ENCODE measurements at regions not wholly inside any gene's neighbourhood (a gene's known extent, or its start where the extent isn't known, plus 50 kb on each side); places are given as distances from the start of the nearest gene placed in this dataset.
A peak's percentile ranks its signal among the peaks of the same experiment; 100 is the strongest.
"Not testable (repeated sequence)": the region's sequence is repeated elsewhere in the genome, so short reads cannot be mapped to it uniquely, and the experiment has no call there.

DNA sequence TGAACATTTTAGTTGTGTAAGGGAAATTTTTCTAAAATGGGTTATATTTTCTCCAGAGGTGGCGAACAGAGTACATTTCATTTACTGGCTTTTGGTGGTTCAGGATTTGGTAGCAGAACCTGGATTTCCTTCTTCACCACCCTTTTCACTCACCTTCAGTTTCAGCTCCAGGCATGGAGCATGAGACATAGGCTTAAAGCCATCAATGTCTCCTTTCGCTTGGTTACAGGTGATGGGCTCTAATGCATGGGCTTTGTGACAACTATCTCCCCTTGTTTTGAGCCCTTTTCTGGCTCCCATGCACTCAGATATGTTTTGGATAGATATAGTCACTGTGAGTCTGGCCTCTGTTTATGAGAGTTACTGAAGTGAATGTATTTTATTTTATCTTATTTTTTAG lies 96.6 kb upstream of the ANKRD28 start:
- in situ Hi-C loops (cut with HindIII; ENCODE audit: low pct_unique_long_range_greater_than_20kb, low sequenced_read_pairs), result no loop called here
- DNase-seq (ENCODE audit: low read depth, low spot score), result no peak

DNA sequence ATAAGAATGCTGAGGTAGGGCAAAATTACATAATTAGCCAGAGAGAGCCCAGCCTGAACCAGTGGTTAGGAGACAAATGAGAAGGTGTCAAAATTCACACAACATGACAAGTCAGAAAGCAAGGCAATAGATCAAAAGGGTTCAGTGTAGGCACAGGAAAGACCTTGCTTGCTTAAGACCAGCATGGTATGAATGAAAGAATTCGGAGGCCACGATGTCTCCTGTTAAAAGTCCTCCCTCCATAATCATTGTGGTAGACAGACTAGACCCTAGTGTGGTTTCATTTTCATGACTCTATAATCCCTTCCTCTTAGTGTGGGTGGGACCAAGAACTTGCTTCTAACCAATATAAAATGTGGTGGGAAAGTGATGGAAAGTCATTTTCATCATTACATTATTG lies 98.7 kb upstream of the ANKRD28 start:
- no peak for DNase-seq (ENCODE audit: low read depth, low spot score)
- in situ Hi-C loops (cut with HindIII; ENCODE audit: low pct_unique_long_range_greater_than_20kb, low sequenced_read_pairs), result no loop called here

DNA sequence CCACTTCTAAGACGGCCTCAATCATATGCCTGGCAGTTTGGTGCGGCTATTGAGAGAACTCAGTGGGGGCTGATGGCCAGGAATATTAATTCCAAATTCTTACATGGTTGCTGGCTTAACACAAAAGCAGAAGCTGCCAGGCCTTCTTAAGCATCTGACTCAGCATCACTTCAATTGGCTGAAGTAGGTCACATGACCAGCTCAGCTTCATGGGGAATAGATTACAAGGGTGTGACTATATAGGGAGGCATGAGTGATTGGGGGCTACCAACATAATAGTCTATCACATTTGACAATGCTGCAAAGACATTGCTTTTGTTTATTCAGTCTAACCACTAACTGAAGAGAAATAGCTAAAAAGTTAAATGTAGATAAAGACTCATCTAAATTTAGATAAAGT lies 101.6 kb upstream of the ANKRD28 start:
- peak; percentile 4 for DNase-seq (ENCODE audit: low read depth, low spot score)

DNA sequence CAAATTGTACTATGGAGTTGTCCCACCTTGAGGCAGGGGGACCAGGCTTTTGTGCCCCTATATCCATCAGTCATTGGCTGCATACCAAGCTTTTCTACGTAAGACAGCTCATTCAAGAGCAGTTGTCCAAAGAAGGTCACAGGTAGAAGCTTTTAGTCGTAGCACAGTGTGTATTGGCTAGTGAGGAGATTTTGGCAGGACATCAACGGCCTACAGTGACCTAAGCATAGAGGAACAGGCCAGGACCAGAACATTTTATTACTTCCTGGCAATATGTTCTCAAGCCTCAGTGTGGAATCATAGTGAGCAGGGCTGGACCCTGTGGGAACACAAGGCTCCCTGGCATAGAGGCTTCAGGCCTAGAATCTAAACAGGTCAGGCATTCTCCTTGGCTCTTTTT lies 105.4 kb upstream of the ANKRD28 start:
- no peak for DNase-seq (ENCODE audit: low read depth, low spot score)
- in situ Hi-C loops (cut with HindIII; ENCODE audit: low pct_unique_long_range_greater_than_20kb, low sequenced_read_pairs), result no loop called here

More for the DNA sequence above, 101.6 kb upstream of the ANKRD28 start:
- in situ Hi-C loops (cut with HindIII; ENCODE audit: low pct_unique_long_range_greater_than_20kb, low sequenced_read_pairs), result no loop called here

DNA sequence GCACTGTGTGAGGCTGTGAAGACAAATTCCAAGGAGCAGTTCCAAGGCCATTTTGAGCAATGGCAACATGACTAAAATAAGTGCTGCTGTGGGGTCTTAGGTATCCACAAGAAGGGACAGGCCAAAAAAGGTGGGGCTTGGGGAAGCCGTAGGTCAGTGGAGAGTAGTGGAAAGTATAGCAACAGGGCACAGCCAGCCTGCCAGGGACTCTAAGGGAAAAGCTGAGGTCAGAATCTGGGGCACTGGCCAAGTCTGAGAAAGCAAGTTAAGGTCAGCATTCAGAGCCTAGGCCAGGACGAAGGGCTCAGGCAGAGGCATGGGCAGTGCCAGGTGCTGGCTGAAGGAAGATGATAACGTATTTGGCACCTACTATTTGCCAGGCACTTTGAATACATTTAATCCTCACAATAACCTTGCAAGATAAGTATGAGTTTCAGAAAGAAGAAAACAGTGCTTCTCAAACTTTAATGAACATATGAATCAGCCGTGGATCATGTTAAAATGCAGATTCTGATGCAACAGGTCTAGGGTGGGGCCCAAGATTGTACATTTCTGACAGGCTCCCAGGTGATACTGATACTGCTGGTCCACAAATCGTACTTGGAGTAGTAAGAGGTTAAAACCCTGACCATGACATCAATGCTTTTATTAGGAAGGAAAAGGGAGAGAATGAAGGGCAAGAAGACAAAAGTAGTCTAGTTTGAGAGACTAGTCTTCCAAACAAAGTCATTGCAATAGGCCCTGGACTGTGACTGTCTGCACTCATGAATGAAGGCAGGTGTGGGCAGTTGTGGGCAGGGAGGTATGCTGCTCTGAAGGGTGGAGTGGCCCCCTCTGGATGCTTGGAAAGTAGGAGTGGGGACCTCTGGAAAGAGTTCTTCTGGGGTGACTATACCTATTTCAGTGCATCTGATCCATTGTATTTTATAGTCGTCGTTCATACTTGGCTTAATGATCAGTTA lies 106.3 kb upstream of the ANKRD28 start:
- DNase-seq (ENCODE audit: low read depth, low spot score), result no peak
- in situ Hi-C loops (cut with HindIII; ENCODE audit: low pct_unique_long_range_greater_than_20kb, low sequenced_read_pairs), result no loop called here

DNA sequence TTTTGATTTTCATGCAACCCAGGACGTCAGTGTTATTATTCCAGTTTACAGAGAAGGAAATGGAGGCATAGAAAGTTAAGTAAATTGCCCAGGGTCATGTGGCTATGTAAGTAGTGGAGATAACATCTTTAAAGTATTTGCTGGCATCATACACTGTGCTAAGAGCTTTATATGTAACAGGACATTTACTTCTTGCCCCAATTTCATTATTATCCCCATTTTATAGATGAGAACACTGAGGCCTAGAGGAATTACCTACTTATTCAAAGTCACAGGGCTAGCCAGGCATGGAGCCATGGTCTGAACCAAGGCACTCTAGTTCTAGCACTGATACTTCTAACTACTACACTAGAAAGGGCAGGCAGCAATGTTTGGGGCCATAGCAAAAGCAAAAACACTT lies 107.3 kb upstream of the ANKRD28 start:
- DNase-seq (ENCODE audit: low read depth, low spot score), result no peak
- in situ Hi-C loops (cut with HindIII; ENCODE audit: low pct_unique_long_range_greater_than_20kb, low sequenced_read_pairs), result no loop called here

DNA sequence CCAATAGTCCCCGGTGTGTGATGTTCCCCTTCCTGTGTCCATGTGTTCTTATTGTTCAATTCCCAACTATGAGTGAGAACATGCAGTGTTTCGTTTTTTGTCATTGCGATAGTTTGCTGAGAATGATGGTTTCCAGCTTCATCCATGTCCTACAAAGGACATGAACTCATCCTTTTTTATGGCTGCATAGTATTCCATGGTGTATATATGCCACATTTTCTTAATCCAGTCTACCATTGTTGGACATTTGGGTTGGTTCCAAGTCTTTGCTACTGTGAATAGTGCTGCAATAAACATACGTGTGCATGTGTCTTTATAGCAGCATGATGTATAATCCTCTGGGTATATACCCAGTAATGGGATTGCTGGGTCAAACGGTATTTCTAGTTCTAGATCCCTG lies 109.6 kb upstream of the ANKRD28 start:
- in situ Hi-C loops (cut with HindIII; ENCODE audit: low pct_unique_long_range_greater_than_20kb, low sequenced_read_pairs), result not testable (repeated sequence)

DNA sequence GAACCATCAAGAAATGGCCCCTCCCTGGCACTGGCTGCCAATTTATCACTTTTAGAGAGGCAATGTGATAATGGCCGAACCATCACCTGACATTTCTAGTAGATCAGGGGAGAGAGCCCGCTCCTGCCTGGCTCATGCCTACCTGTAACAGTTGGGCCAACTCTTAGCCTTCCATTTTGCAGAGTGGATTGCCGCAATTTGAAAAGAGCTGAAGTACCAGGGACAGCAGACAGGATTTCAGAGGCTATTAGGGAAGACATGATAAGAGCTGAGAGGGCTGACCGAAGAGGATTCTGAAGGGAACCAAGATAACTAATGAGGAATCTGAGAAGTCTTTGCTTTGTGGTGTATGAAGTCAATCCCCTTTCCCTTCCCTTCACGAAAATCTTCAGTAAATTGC lies 121.2 kb upstream of the ANKRD28 start:
- in situ Hi-C loops (cut with HindIII; ENCODE audit: low pct_unique_long_range_greater_than_20kb, low sequenced_read_pairs), result no loop called here
- no peak for DNase-seq (ENCODE audit: low read depth, low spot score)

More for the DNA sequence above, 109.6 kb upstream of the ANKRD28 start:
- DNase-seq (ENCODE audit: low read depth, low spot score), result not testable (repeated sequence)

DNA sequence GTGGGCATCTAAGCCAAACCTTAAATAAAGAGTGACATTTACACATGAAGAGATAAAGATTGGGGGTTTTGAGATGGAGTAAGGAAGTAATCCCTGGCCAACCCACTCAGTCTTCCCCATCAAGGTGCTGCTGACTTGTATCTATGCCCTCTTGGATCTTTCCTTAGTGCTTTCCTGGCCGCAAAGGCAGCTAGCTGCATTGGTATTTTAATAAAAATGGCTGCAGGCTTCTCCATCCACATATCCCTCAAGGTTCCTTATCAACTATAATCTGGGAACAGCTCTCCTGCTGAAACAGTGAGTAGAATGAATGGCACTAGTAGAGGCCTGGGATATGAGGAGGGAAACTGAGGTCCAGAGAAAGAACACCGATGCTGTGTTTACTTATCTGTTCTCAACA lies 122.2 kb upstream of the ANKRD28 start:
- DNase-seq (ENCODE audit: low read depth, low spot score), result no peak
- in situ Hi-C loops (cut with HindIII; ENCODE audit: low pct_unique_long_range_greater_than_20kb, low sequenced_read_pairs), result no loop called here

DNA sequence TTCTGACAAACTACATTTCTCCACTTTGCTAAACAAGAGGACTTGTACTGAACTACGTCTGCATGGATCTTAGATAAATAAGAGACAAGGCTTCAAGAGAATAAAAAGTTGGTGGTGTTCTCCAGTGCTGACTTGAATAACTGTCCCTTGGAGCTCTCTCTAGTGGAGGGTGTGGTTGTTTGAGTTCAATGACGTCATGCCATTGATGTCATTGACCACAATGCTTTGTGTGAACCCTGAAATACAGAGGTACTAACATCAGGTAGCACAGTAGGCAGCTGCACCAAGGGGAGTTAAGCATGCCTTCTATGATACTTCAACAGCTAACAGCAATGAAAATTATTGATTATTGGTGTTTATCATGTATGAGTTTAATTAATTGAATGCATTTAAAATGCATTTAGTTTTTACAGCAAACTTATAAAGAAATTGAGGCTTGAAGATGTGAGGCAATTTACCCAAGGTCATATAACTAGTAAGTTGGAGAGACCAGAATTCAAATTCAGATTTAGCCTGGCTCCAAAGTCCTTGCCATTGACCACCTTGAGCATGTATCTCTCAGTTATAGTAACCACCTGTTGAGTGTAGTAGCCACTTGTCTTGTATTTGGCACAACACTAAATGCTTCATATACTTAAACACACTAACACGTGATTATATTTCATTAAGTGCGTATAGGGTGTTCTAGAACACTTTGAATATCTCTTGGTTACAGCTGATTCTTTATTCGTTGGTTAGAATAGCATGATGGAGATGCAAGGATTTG lies 126.0 kb upstream of the ANKRD28 start:
- in situ Hi-C loops (cut with HindIII; ENCODE audit: low pct_unique_long_range_greater_than_20kb, low sequenced_read_pairs), result no loop called here
- DNase-seq (ENCODE audit: low read depth, low spot score), result no peak

DNA sequence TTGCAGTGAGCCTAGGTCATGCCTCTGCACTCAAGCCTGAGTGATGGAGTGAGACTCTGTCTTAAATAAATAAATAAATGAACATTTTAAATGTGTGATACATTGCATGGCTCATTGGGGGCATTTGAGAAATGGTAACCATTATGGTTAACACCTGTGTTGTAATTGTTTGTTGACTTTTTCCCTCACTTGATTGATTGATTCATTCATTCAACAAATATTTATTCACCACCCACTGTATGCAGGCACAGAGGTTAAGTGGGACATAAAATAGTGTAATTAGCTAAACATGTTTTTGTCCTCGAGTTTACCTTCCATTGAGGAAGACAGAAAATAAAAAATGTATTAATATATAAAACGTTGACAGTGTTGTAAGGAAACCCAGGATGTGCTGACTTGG lies 127.1 kb upstream of the ANKRD28 start:
- in situ Hi-C loops (cut with HindIII; ENCODE audit: low pct_unique_long_range_greater_than_20kb, low sequenced_read_pairs), result no loop called here
- DNase-seq (ENCODE audit: low read depth, low spot score), result no peak

DNA sequence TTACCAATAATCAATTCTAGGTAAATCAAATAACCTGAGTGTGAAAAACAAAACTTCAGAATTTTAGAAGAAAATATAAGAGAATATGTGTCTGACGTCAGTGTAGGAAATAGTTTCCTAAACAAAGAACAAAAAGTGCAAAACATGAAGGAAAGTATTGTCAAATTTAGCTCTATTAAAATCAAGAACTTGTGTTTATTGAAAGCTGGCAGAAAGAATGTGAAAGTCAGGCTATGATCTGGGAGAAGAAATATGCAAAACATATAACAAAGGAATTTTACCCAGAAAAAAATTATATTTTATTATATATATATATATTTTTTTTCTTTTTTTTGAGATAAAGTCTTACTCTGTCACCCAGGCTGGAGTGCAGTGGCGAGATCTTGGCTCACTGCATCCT lies 129.1 kb upstream of the ANKRD28 start:
- no peak for DNase-seq (ENCODE audit: low read depth, low spot score)
- in situ Hi-C loops (cut with HindIII; ENCODE audit: low pct_unique_long_range_greater_than_20kb, low sequenced_read_pairs), result no loop called here

DNA sequence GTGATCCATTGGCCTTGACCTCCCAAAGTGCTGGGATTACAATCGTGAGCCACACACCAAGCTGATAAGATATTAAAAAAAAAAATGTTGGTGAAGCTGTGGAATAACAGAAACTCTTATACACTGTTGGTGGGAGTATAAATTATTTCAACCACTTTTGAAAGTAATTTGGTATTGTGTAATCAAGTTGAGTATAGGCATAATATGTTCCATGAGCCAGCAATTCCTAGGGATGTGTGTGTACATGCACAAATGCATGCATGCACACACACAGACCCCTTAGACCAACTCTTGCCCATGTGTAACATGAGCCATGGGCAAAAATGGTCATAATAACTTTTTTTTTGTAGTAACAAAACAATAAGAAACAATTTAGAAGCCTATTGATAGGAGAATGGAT lies 130.2 kb upstream of the ANKRD28 start:
- DNase-seq (ENCODE audit: low read depth, low spot score), result no peak

DNA sequence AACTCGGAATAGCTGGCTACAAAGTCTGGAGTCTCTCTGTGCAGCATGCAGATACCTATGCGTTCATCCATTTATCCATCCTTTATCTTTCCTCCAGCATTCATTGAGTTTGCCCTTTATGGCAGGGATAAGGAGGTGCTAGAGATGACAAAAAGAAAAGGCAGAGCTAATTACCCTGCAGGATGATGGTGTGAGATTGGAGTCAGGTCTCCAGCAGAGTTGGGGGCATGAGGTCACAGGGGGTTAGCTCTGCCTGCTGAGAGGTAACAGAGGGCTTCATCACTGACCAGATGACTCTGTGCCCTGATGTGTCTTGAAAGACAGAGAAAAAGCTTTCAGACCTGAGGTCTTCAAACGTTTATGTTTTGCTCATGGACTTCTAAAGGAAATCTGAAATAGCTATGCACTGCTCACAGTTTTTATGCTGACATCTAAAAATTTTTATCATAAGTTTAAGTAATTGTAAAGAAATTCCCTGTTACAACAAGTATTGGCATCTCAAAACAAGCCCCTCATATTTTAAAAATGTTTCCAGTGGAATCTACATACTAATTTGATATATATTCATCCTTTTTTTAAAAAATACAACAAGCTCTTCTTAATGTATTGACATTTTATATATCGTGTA lies 132.3 kb upstream of the ANKRD28 start:
- no peak for DNase-seq (ENCODE audit: low read depth, low spot score)
- in situ Hi-C loops (cut with HindIII; ENCODE audit: low pct_unique_long_range_greater_than_20kb, low sequenced_read_pairs), result no loop called here

More for the DNA sequence above, 130.2 kb upstream of the ANKRD28 start:
- in situ Hi-C loops (cut with HindIII; ENCODE audit: low pct_unique_long_range_greater_than_20kb, low sequenced_read_pairs), result no loop called here

DNA sequence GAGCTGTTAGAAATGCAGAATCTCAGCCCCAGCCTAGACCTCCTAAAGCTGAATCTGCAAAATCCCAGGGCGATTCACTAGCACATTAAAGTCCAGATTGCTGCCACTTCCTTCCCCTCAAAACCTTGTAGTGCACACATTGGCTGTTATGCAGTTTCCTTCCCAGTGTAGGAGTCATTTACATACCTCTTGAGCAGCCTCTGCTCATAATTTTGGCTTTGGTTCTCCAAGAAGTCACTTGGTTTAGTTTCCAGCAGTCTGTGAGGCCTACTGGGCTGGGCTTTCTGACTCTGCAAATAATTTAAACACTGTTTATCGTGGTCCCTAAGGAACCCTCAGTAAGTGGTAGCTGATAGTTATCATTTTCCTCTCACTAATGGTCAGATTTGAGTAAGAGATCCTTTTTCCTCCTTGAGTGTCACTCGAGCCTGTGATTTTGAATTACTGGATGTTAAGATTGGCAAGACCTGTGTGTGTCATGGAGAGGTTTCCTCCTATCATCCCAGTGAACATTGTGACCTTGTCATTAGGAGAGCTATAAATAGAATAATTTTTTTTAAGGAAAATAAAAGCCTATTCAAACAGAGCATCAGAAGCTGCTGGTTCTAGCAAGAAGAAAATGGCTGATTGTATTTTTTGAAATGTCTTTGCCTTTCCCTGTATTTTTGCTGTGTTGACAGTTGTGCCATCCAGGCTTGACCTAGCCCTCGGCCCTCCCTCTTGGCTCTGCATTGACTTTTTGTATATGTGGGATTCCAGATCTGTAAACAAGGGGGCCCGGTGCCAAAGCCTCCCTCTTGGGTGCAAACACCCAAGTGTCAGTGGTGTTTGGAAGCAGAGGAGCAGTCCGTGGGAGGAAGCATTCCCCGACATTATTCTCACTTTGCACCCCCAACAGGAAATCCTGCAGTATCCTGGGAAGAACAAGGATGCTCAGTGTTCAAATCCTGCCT lies 134.8 kb upstream of the ANKRD28 start:
- in situ Hi-C loops (cut with HindIII; ENCODE audit: low pct_unique_long_range_greater_than_20kb, low sequenced_read_pairs), result no loop called here
- DNase-seq (ENCODE audit: low read depth, low spot score), result peak; percentile 23

DNA sequence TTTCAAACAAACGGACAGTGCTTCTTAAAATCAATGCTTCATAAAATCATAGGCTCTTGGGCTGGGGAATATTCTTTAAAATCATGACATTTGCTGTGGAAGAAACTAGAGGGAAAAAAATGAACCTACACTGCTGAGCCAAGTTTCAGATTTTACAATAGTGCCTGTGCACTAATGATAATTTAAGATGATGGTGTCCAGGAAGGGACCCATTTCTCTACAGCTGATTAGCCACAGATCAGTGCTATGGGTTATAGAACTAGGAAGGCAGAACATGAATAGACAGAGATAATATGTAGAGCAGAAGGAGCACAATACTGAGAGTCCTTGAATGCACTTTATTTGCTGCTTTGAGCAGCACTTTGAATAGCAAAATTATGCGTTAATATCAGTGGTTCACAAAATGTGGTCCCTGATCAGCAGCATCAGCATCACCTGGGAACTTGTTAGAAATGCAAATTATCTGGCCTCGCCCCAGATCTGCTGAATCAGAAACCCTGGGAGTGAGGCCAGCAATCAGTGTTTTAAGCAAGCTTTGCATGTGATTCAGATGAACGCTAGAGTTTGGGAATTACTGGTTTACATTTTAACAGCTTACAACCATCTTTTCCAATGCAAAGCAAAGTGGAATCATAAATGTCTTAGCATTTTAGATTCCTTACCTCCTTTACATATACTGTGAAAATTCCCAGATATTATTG lies 135.8 kb upstream of the ANKRD28 start:
- in situ Hi-C loops (cut with HindIII; ENCODE audit: low pct_unique_long_range_greater_than_20kb, low sequenced_read_pairs), result no loop called here
- DNase-seq (ENCODE audit: low read depth, low spot score), result no peak

Data from SK-MEL-5 (cell line).